WTC11 (cell line): ENCODE measurements at regions not wholly inside any gene's neighbourhood (a gene's known extent, or its start where the extent isn't known, plus 50 kb on each side); places are given as distances from the start of the nearest gene placed in this dataset.

Source experiments
- ATAC-seq: fragments of 200-7000 bp; cut with Tn5 transposase; 2 replicates; pipeline ENCODE4 v1.10.0; 2021; ENCODE audit warnings: mild to moderate bottlenecking, moderate library complexity
- CTCF ChIA-PET: fragments of 300-600 bp; sonication (Branson Sonifier 250); formaldehyde crosslinking; loops from one replicate; lab custom pipeline; 2021; ENCODE audit warnings: antibody characterized with exemption; lab: Charles Lee
- POLR2A ChIA-PET: fragments of 350-600 bp; sonication (Branson Sonifier 250); formaldehyde crosslinking; loops from one replicate; lab custom pipeline; 2021; ENCODE audit warnings: antibody characterized with exemption; lab: Charles Lee
- DNase-seq: peaks from one replicate; pipeline ENCODE4 v3.0.0; 2021; ENCODE audit warnings: low spot score
- H3K27ac Mint-ChIP-seq: 2 replicates; pipeline ENCODE4 v1.8.0; 2021; ENCODE audit warnings: mixed read lengths
- H3K27me3 Mint-ChIP-seq: 2 replicates; pipeline ENCODE4 v1.8.0; 2021; ENCODE audit warnings: low read depth, mild to moderate bottlenecking, moderate library complexity, mixed read lengths
- H3K36me3 Mint-ChIP-seq: 2 replicates; pipeline ENCODE4 v1.8.0; 2021; ENCODE audit warnings: mixed read lengths
- H3K4me1 Mint-ChIP-seq: 2 replicates; pipeline ENCODE4 v1.8.0; 2022; ENCODE audit warnings: mixed read lengths
- H3K4me3 Mint-ChIP-seq: 2 replicates; pipeline ENCODE4 v1.8.0; 2021; ENCODE audit warnings: mild to moderate bottlenecking, moderate library complexity, mixed read lengths
- H3K9me3 Mint-ChIP-seq: 2 replicates; pipeline ENCODE4 v1.8.0; 2021; ENCODE audit warnings: mixed read lengths
- CREM ChIP-seq: sonication (generic); formaldehyde crosslinking; IDR thresholded peaks from 2 replicates; pipeline ENCODE4 v1.8.1; 2022; ENCODE audit warnings: mild to moderate bottlenecking, missing genetic modification reagents, moderate library complexity
- E2F4 ChIP-seq: sonication (generic); formaldehyde crosslinking; IDR thresholded peaks from 2 replicates; pipeline ENCODE4 v1.8.1; 2022; ENCODE audit warnings: low read depth, mild to moderate bottlenecking, moderate library complexity, missing genetic modification reagents, borderline replicate concordance
- ELF4 ChIP-seq: sonication (generic); formaldehyde crosslinking; IDR thresholded peaks from 2 replicates; pipeline ENCODE4 v1.8.1; 2022; ENCODE audit warnings: low read depth, mild to moderate bottlenecking, moderate library complexity, missing genetic modification reagents
- FOXK1 ChIP-seq: sonication (generic); formaldehyde crosslinking; IDR thresholded peaks from 2 replicates; pipeline ENCODE4 v1.8.0; 2022; ENCODE audit warnings: mild to moderate bottlenecking, moderate library complexity, missing genetic modification reagents
- SP1 ChIP-seq: sonication (generic); formaldehyde crosslinking; conservative IDR thresholded peaks from 2 replicates; pipeline ENCODE4 v1.8.1; 2022; ENCODE audit warnings: missing genetic modification reagents
- TEAD4 ChIP-seq: sonication (generic); formaldehyde crosslinking; IDR thresholded peaks from 2 replicates; pipeline ENCODE4 v1.8.0; 2022; ENCODE audit warnings: mild to moderate bottlenecking, missing genetic modification reagents
- ZNF423 ChIP-seq: fragments of 250-450 bp; sonication (Bioruptor Pico); IDR thresholded peaks from 2 replicates; pipeline ENCODE4 v2.1.2; 2022; ENCODE audit warnings: mild to moderate bottlenecking, moderate library complexity
- ZNF512 ChIP-seq: sonication (generic); formaldehyde crosslinking; IDR thresholded peaks from 2 replicates; pipeline ENCODE4 v1.8.1; 2022; ENCODE audit warnings: missing genetic modification reagents, borderline replicate concordance
- TF ChIP-seq, protein P1 (sequence below): sonication (generic); formaldehyde crosslinking; IDR thresholded peaks from 2 replicates; pipeline ENCODE4 v1.8.0; 2022; ENCODE audit warnings: mild to moderate bottlenecking, missing genetic modification reagents
- TF ChIP-seq, protein P2 (sequence below): sonication (generic); formaldehyde crosslinking; IDR thresholded peaks from 2 replicates; pipeline ENCODE4 v1.8.0; 2022; ENCODE audit warnings: missing genetic modification reagents
- TF ChIP-seq, protein P3 (sequence below): sonication (generic); formaldehyde crosslinking; IDR thresholded peaks from 2 replicates; pipeline ENCODE4 v1.8.0; 2023; ENCODE audit warnings: missing genetic modification reagents

DNA sequence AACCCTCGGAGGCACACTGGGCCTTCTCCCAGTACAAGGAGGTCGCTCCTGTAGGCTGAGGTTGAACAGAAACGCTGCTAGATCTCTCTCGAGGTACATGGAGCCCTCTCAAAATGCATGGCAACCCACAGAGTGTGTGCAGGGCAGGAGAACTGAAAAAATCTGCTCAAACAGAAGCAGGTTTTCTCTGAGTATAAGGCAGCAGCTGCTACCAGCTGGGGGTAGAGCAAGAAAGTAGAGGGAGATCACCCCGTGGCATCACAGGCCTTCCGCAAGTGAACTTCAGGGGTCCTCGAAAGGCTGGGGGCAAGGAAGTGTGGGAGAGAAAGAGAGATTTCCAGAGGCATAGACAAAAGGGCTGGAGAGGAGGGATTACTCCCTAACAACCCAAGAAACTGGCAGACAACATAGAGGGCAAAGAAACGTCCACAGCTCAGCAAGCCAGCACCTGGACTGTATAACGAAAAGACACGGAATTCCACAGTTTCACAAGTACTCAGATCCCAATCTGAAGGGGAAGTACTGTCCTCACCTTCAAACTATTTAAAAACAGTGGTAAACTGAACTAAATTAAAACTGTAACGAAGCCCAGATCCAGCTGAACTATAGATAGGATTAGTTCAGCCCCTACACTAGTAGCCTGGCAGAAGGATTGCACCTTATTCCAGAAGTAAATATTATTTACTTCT lies 299.2 kb downstream of the IPMK start:
- CTCF ChIA-PET, result no interaction called here

GRCh38 chr10:57964351-57964750 lies 303.3 kb downstream of the IPMK start:
- TF ChIP-seq, protein P1, sequence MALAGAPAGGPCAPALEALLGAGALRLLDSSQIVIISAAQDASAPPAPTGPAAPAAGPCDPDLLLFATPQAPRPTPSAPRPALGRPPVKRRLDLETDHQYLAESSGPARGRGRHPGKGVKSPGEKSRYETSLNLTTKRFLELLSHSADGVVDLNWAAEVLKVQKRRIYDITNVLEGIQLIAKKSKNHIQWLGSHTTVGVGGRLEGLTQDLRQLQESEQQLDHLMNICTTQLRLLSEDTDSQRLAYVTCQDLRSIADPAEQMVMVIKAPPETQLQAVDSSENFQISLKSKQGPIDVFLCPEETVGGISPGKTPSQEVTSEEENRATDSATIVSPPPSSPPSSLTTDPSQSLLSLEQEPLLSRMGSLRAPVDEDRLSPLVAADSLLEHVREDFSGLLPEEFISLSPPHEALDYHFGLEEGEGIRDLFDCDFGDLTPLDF (CRISPR knock-in tag), result no peak
- Mint-ChIP-seq H3K9me3 (peaks cover 7% of the 10 kb centered on the region), H3K4me3 (no peak overlapping the region), H3K36me3 (no peaks in the 10 kb centered on the region), H3K27ac (no peak overlapping the region), H3K4me1 (0 out of 2 replicates have a peak, but pooled peaks cover 5% of the 10 kb centered on the region), H3K27me3 (no peaks in the 10 kb centered on the region)
- ChIA-PET CTCF (no interaction called here), POLR2A (no interaction called here)
- DNase-seq (no peak), ATAC-seq (no peak)

More for the DNA sequence above, 299.2 kb downstream of the IPMK start:
- TF ChIP-seq ZNF423 (CRISPR knock-in tag) (no peak), ELF4 (CRISPR knock-in tag) (no peak), FOXK1 (CRISPR knock-in tag) (no peak), SP1 (no peak)
- TF ChIP-seq, protein P2, sequence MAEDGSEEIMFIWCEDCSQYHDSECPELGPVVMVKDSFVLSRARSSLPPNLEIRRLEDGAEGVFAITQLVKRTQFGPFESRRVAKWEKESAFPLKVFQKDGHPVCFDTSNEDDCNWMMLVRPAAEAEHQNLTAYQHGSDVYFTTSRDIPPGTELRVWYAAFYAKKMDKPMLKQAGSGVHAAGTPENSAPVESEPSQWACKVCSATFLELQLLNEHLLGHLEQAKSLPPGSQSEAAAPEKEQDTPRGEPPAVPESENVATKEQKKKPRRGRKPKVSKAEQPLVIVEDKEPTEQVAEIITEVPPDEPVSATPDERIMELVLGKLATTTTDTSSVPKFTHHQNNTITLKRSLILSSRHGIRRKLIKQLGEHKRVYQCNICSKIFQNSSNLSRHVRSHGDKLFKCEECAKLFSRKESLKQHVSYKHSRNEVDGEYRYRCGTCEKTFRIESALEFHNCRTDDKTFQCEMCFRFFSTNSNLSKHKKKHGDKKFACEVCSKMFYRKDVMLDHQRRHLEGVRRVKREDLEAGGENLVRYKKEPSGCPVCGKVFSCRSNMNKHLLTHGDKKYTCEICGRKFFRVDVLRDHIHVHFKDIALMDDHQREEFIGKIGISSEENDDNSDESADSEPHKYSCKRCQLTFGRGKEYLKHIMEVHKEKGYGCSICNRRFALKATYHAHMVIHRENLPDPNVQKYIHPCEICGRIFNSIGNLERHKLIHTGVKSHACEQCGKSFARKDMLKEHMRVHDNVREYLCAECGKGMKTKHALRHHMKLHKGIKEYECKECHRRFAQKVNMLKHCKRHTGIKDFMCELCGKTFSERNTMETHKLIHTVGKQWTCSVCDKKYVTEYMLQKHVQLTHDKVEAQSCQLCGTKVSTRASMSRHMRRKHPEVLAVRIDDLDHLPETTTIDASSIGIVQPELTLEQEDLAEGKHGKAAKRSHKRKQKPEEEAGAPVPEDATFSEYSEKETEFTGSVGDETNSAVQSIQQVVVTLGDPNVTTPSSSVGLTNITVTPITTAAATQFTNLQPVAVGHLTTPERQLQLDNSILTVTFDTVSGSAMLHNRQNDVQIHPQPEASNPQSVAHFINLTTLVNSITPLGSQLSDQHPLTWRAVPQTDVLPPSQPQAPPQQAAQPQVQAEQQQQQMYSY (CRISPR knock-in tag), result no peak
- TF ChIP-seq, protein P3, sequence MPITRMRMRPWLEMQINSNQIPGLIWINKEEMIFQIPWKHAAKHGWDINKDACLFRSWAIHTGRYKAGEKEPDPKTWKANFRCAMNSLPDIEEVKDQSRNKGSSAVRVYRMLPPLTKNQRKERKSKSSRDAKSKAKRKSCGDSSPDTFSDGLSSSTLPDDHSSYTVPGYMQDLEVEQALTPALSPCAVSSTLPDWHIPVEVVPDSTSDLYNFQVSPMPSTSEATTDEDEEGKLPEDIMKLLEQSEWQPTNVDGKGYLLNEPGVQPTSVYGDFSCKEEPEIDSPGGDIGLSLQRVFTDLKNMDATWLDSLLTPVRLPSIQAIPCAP (CRISPR knock-in tag), result no peak
- Mint-ChIP-seq H3K36me3 (no peaks in the 10 kb centered on the region), H3K4me1 (0 out of 2 replicates have a peak, but pooled peaks cover 5% of the 10 kb centered on the region), H3K27me3 (no peaks in the 10 kb centered on the region), H3K4me3 (no peak overlapping the region), H3K9me3 (peaks cover 7% of the 10 kb centered on the region), H3K27ac (peak overlapping the region; percentile 19; the same call in 1 of the 2 replicates)
- no peak for ATAC-seq
- POLR2A ChIA-PET, result no interaction called here
- DNase-seq, result no peak

DNA sequence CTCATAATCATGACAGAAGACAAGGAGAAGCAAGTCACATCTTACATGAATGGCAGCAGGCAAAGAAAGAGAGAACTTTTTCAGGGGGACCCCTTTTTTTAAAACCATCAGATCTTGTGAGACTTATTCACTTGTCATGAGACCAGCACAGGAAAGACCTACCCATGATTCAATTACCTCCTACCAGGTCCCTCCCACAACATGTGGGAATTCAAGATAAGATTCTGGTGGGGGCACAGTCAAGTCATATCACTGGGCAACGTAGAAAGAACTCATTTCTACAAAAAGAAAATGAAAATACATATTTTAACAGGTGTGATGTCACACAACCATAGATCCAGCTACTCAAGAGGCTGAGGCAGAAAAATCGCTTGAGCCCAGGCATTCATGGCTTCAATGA lies 304.1 kb downstream of the IPMK start:
- no peak for TF ChIP-seq E2F4 (CRISPR knock-in tag)
- TF ChIP-seq CREM, result no peak
- no peak for TF ChIP-seq TEAD4 (CRISPR knock-in tag)
- TF ChIP-seq ZNF512 (CRISPR knock-in tag), result no peak
- TF ChIP-seq, all 79 proteins: peak for 0
- DNase-seq (no peak), ATAC-seq (no peak)
- CTCF ChIA-PET, result no interaction called here
- H3K36me3 Mint-ChIP-seq, result no peaks in the 10 kb centered on the region
- POLR2A ChIA-PET, result no interaction called here
- 0 out of 2 replicates have a peak, but pooled peaks cover 5% of the 10 kb centered on the region for H3K4me1 Mint-ChIP-seq
- H3K27me3 Mint-ChIP-seq, result no peaks in the 10 kb centered on the region
- H3K4me3 Mint-ChIP-seq, result no peak overlapping the region
- H3K9me3 Mint-ChIP-seq, result peaks cover 7% of the 10 kb centered on the region
- no peak overlapping the region for H3K27ac Mint-ChIP-seq
